ENCODE measurements at regions not wholly inside any gene's neighbourhood (a gene's known extent, or its start where the extent isn't known, plus 50 kb on each side); places are given as distances from the start of the nearest gene placed in this dataset.

DNA sequence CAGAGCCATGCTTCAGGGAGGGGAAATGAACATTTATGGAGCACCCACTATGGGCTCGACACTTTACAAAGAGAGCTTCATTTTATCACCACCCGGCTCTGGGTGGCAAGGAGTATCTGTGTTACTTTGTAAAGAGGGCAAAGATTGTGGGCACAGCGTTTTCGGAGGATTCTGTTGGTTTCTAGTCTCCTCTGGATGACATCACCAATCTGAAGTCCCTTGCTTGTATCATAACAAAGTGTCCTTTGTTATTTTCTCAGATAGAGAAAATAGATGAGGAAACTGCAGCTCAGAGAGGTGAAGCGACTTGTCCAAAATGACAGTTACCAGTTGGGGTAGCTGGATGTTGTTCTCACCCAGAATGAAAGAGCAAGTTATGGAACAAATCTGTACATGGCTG is 162.8 kb downstream of the GLI2 start:
- ATAC-seq (replicated peaks in 6 of 8) = no peak
- Histone ChIP-seq H3K4me1 (replicated peaks in 1 of 2) (peaks cover 81 to 89% of the 10 kb centered on the region in 2 donors), H3K4me3 (no peak overlapping the region), H3K27ac (peak overlapping the region; percentile 73 to 74)
- WGBS, 10 experiments = 0 to 100% (median 71%) methylated on average over 1 to 5 of the region's 5 CpGs; no CpG with 5 or more reads in 1 of the 10 experiments
- in situ Hi-C loops (cut with MboI; ENCODE audit: low pct_unique_long_range_greater_than_20kb in 2 of 9, low sequenced_read_pairs in 9 of 9, unreplicated experiment in 9 of 9) = loop anchor here in 2 of 9 experiments (25.0 kb wide), 2 partner anchors 161 to 164 kb away; partner anchors contain the start of gene GLI2 (in 1 of the 2)

DNA sequence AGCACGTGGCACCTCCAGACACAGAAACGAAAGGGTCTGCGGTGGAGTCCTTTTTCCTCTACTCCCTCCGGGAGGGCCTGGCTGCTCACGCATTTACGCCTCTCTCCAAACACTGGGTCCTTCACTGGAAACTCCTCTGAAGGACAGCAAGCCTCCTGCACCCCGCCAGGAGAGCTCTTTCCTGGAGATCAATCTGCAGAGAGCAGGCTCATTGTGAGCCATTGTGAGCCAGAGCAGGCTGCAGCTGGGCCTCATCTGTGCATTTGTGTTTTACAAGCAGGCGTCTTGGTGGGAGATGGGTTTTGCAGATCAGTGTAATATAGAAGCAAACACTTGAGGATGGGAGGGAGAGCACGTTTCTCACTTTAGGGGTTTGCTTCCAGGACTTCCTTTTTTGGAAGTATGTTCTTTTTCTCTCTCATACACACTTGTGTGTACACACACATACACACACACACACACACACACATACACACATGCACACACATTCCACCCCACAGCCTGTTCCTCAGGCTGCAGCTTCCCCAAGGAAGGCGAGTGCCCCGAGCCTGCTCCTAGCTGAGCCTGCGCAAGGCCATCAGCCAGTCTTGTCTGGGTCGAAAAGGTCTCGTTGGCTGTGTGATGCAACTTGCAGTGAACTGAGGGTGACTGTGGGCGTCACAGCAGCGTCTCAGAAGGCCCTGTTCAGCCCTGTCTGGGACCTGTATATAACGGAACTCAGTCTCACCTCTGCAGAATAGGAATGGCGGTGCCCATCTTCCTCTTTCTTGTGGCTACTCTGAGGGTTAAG is 163.5 kb downstream of the GLI2 start:
- in situ Hi-C loops (cut with MboI; ENCODE audit: low pct_unique_long_range_greater_than_20kb in 2 of 9, low sequenced_read_pairs in 9 of 9, unreplicated experiment in 9 of 9) = loop anchor here in 2 of 9 experiments (25.0 kb wide), 2 partner anchors 162 to 163 kb away; partner anchors contain the start of gene GLI2 (in 1 of the 2)
- ATAC-seq (replicated peaks in 6 of 8) = peak in 5 of 8 experiments; percentile 78 to 93 (median 86)
- peaks cover 83 to 91% of the 10 kb centered on the region in 2 donors for H3K4me1 ChIP-seq (replicated peaks in 1 of 2)
- WGBS, 10 experiments = 10 to 88% (median 27%) methylated on average over 1 to 6 of the region's 18 CpGs; no CpG with 5 or more reads in 1 of the 10 experiments
- peak overlapping the region; percentile 73 to 74 for H3K27ac ChIP-seq
- no peak overlapping the region for H3K4me3 ChIP-seq

GRCh38 chr2:120899771-120900170 is 164.1 kb downstream of the GLI2 start:
- WGBS, 10 experiments = 29 to 100% (median 84%) methylated on average over 1 to 6 of the region's 6 CpGs; no CpG with 5 or more reads in 4 of the 10 experiments
- Histone ChIP-seq H3K4me1 (replicated peaks in 1 of 2) (peaks cover 83 to 91% of the 10 kb centered on the region in 2 donors), H3K27ac (peak overlapping the region; percentile 73 to 74), H3K4me3 (no peak overlapping the region)
- ATAC-seq (replicated peaks in 6 of 8) = peak in 5 of 8 experiments; percentile 26 to 44 (median 38)
- in situ Hi-C loops (cut with MboI; ENCODE audit: low pct_unique_long_range_greater_than_20kb in 2 of 9, low sequenced_read_pairs in 9 of 9, unreplicated experiment in 9 of 9) = loop anchor here in 2 of 9 experiments (25.0 kb wide), 2 partner anchors 162 to 163 kb away; partner anchors contain the start of gene GLI2 (in 1 of the 2)

GRCh38 chr2:120901201-120901600 is 165.5 kb downstream of the GLI2 start:
- ATAC-seq (replicated peaks in 6 of 8) = peak in 4 of 8 experiments; percentile 16 to 56 (median 36)
- WGBS, 10 experiments = 15 to 88% (median 19%) methylated on average over 1 to 7 of the region's 7 CpGs; no CpG with 5 or more reads in 3 of the 10 experiments
- peaks cover 82 to 91% of the 10 kb centered on the region in 2 donors for H3K4me1 ChIP-seq (replicated peaks in 1 of 2)
- H3K27ac ChIP-seq = no peak overlapping the region
- in situ Hi-C loops (cut with MboI; ENCODE audit: low pct_unique_long_range_greater_than_20kb in 2 of 9, low sequenced_read_pairs in 9 of 9, unreplicated experiment in 9 of 9) = no loop called here
- H3K4me3 ChIP-seq = no peak overlapping the region

- no peak overlapping the region for H3K4me3 ChIP-seq
- peaks cover 76 to 95% of the 10 kb centered on the region in 2 donors for H3K4me1 ChIP-seq (replicated peaks in 1 of 2)
- in situ Hi-C loops (cut with MboI; ENCODE audit: low pct_unique_long_range_greater_than_20kb in 2 of 9, low sequenced_read_pairs in 9 of 9, unreplicated experiment in 9 of 9) = no loop called here
Observed at GRCh38 chr2:120902592-120902991, 166.9 kb downstream of the GLI2 start.

GRCh38 chr2:120904379-120904778 is 168.7 kb downstream of the GLI2 start:
- WGBS, 10 experiments = 70% methylated on average over 2 of the region's 8 CpGs; no CpG with 5 or more reads in 9 of the 10 experiments
- ATAC-seq (replicated peaks in 6 of 8) = no peak
- H3K4me3 ChIP-seq = no peak overlapping the region
- H3K4me1 ChIP-seq (replicated peaks in 1 of 2) = peaks cover 65 to 77% of the 10 kb centered on the region in 2 donors
- in situ Hi-C loops (cut with MboI; ENCODE audit: low pct_unique_long_range_greater_than_20kb in 2 of 9, low sequenced_read_pairs in 9 of 9, unreplicated experiment in 9 of 9) = no loop called here
- H3K27ac ChIP-seq = peak overlapping the region; percentile 25 to 41

More at GRCh38 chr2:120902592-120902991, 166.9 kb downstream of the GLI2 start:
- ATAC-seq (replicated peaks in 6 of 8) = no peak
- no peak overlapping the region for H3K27ac ChIP-seq
- WGBS, 10 experiments = 80% methylated on average over 1 of the region's 2 CpGs; no CpG with 5 or more reads in 9 of the 10 experiments

GRCh38 chr2:120904830-120905234 is 169.2 kb downstream of the GLI2 start:
- peak overlapping the region in 1 of 2 donors; percentile 25 for H3K27ac ChIP-seq
- H3K4me3 ChIP-seq = no peak overlapping the region
- peak in 5 of 8 experiments; percentile 31 to 59 (median 53) for ATAC-seq (replicated peaks in 6 of 8)
- in situ Hi-C loops (cut with MboI; ENCODE audit: low pct_unique_long_range_greater_than_20kb in 2 of 9, low sequenced_read_pairs in 9 of 9, unreplicated experiment in 9 of 9) = no loop called here
- 26 to 70% (median 38%) methylated on average over 2 to 4 of the region's 5 CpGs; no CpG with 5 or more reads in 5 of the 10 experiments for WGBS, 10 experiments
- peaks cover 62 to 75% of the 10 kb centered on the region in 2 donors for H3K4me1 ChIP-seq (replicated peaks in 1 of 2)

GRCh38 chr2:120905298-120905697 is 169.6 kb downstream of the GLI2 start:
- peak overlapping the region in 1 of 2 donors; percentile 25 for H3K27ac ChIP-seq
- H3K4me1 ChIP-seq (replicated peaks in 1 of 2) = peaks cover 62 to 75% of the 10 kb centered on the region in 2 donors
- no CpG with 5 or more reads among the region's 5 CpGs for WGBS, 10 experiments
- H3K4me3 ChIP-seq = no peak overlapping the region
- no peak for ATAC-seq (replicated peaks in 6 of 8)
- in situ Hi-C loops (cut with MboI; ENCODE audit: low pct_unique_long_range_greater_than_20kb in 2 of 9, low sequenced_read_pairs in 9 of 9, unreplicated experiment in 9 of 9) = no loop called here

- no peak for ATAC-seq (replicated peaks in 6 of 8)
- Histone ChIP-seq H3K27ac (no peak overlapping the region), H3K4me3 (no peak overlapping the region), H3K4me1 (replicated peaks in 1 of 2) (peaks cover 59 to 75% of the 10 kb centered on the region in 2 donors)
- 83 to 100% (median 87%) methylated on average over 2 to 3 of the region's 19 CpGs; no CpG with 5 or more reads in 7 of the 10 experiments for WGBS, 10 experiments
- in situ Hi-C loops (cut with MboI; ENCODE audit: low pct_unique_long_range_greater_than_20kb in 2 of 9, low sequenced_read_pairs in 9 of 9, unreplicated experiment in 9 of 9) = no loop called here
Observed at GRCh38 chr2:120905824-120906571, 170.3 kb downstream of the GLI2 start.

- peak in 5 of 8 experiments; percentile 8 to 70 (median 42) for ATAC-seq (replicated peaks in 6 of 8)
- WGBS, 10 experiments = 70 to 100% (median 75%) methylated on average over 2 to 3 of the region's 6 CpGs; no CpG with 5 or more reads in 7 of the 10 experiments
- peaks cover 50 to 71% of the 10 kb centered on the region in 2 donors for H3K4me1 ChIP-seq (replicated peaks in 1 of 2)
- in situ Hi-C loops (cut with MboI; ENCODE audit: low pct_unique_long_range_greater_than_20kb in 2 of 9, low sequenced_read_pairs in 9 of 9, unreplicated experiment in 9 of 9) = no loop called here
- no peak overlapping the region for H3K4me3 ChIP-seq
- H3K27ac ChIP-seq = no peak overlapping the region
Observed at GRCh38 chr2:120906914-120907313, 171.2 kb downstream of the GLI2 start.

- Histone ChIP-seq H3K27ac (no peak overlapping the region), H3K4me3 (no peak overlapping the region), H3K4me1 (replicated peaks in 1 of 2) (peaks cover 48 to 69% of the 10 kb centered on the region in 2 donors)
- ATAC-seq (replicated peaks in 6 of 8) = no peak
- in situ Hi-C loops (cut with MboI; ENCODE audit: low pct_unique_long_range_greater_than_20kb in 2 of 9, low sequenced_read_pairs in 9 of 9, unreplicated experiment in 9 of 9) = no loop called here
- 70% methylated on average over 2 of the region's 4 CpGs; no CpG with 5 or more reads in 9 of the 10 experiments for WGBS, 10 experiments
Observed at GRCh38 chr2:120907822-120908221, 172.2 kb downstream of the GLI2 start.

- Histone ChIP-seq H3K4me3 (no peak overlapping the region), H3K4me1 (replicated peaks in 1 of 2) (peaks cover 52 to 73% of the 10 kb centered on the region in 2 donors), H3K27ac (no peak overlapping the region)
- 60 to 100% (median 95%) methylated on average over 1 to 2 of the region's 5 CpGs; no CpG with 5 or more reads in 6 of the 10 experiments for WGBS, 10 experiments
- no peak for ATAC-seq (replicated peaks in 6 of 8)
- in situ Hi-C loops (cut with MboI; ENCODE audit: low pct_unique_long_range_greater_than_20kb in 2 of 9, low sequenced_read_pairs in 9 of 9, unreplicated experiment in 9 of 9) = no loop called here
Observed at GRCh38 chr2:120908314-120908975, 172.8 kb downstream of the GLI2 start.

Data from motor neuron (in vitro differentiated cells).